H9 (cell line): ENCODE measurements at regions not wholly inside any gene's neighbourhood (a gene's known extent, or its start where the extent isn't known, plus 50 kb on each side); places are given as distances from the start of the nearest gene placed in this dataset.

Experiments used
- DNase-seq: peaks from one replicate; pipeline ENCODE4 v3.0.0-alpha.2; 2017
- H2AFZ ChIP-seq: one replicate; pipeline ENCODE4 v1.6.1; 2013; ENCODE audit warnings: mild to moderate bottlenecking, low read length, control low read depth, moderate library complexity
- H2AK5ac ChIP-seq: 2 replicates; pipeline ENCODE4 v1.6.1; 2013; ENCODE audit warnings: low read length, control low read depth, mixed read lengths; ENCODE audit not compliant: insufficient read length
- H2BK120ac ChIP-seq: one replicate; pipeline ENCODE4 v1.6.1; 2013; ENCODE audit warnings: low read depth, mild to moderate bottlenecking, low read length, control low read depth, inconsistent platforms; ENCODE audit not compliant: poor library complexity, severe bottlenecking
- H2BK12ac ChIP-seq: 2 replicates; pipeline ENCODE4 v1.6.1; 2013; ENCODE audit warnings: low read length, control low read depth, mixed read lengths, low read depth; ENCODE audit not compliant: insufficient read length
- H2BK15ac ChIP-seq: 2 replicates; pipeline ENCODE4 v1.6.1; 2013; ENCODE audit warnings: low read depth, low read length, control low read depth
- H2BK20ac ChIP-seq: one replicate; pipeline ENCODE4 v1.6.1; 2013; ENCODE audit warnings: low read depth, mild to moderate bottlenecking, low read length, control low read depth, inconsistent platforms; ENCODE audit not compliant: poor library complexity, severe bottlenecking
- H2BK5ac ChIP-seq: 2 replicates; pipeline ENCODE4 v1.6.1; 2013; ENCODE audit warnings: low read length, control low read depth, mixed read lengths; ENCODE audit not compliant: insufficient read length
- H3K14ac ChIP-seq: 2 replicates; pipeline ENCODE4 v1.6.1; 2013; ENCODE audit warnings: low read length, control low read depth; ENCODE audit not compliant: insufficient read depth
- H3K18ac ChIP-seq: 2 replicates; pipeline ENCODE4 v1.6.1; 2013; ENCODE audit warnings: low read depth, mild to moderate bottlenecking, mixed read lengths, low read length, control low read depth; ENCODE audit not compliant: insufficient read length
- H3K23ac ChIP-seq: 2 replicates; pipeline ENCODE4 v1.6.1; 2013; ENCODE audit warnings: low read length, control low read depth, mixed read lengths, low read depth; ENCODE audit not compliant: insufficient read length
- H3K23me2 ChIP-seq: 2 replicates; pipeline ENCODE4 v1.6.1; 2013; ENCODE audit warnings: low read depth, mild to moderate bottlenecking, mixed read lengths, low read length, control low read depth; ENCODE audit not compliant: insufficient read length, poor library complexity, severe bottlenecking
- H3K27ac ChIP-seq: 2 replicates; pipeline ENCODE4 v1.5.1; 2013; ENCODE audit warnings: low read length, control low read depth, mixed read lengths, low read depth; ENCODE audit not compliant: insufficient read length
- H3K27me3 ChIP-seq: 2 replicates; pipeline ENCODE4 v1.6.1; 2013; ENCODE audit warnings: low read length, control low read depth, inconsistent platforms; ENCODE audit not compliant: insufficient read depth
- H3K4ac ChIP-seq: 2 replicates; pipeline ENCODE4 v1.6.1; 2013; ENCODE audit warnings: low read depth, mild to moderate bottlenecking, control low read depth, inconsistent platforms, low read length, moderate library complexity
- H3K4me1 ChIP-seq: 2 replicates; pipeline ENCODE4 v1.6.1; 2013; ENCODE audit warnings: low read length, control low read depth, inconsistent platforms; ENCODE audit not compliant: insufficient read depth
- H3K4me2 ChIP-seq: 2 replicates; pipeline ENCODE4 v1.6.1; 2013; ENCODE audit warnings: low read length, control low read depth, mixed read lengths; ENCODE audit not compliant: insufficient read length, insufficient read depth
- H3K56ac ChIP-seq: 2 replicates; pipeline ENCODE4 v1.6.1; 2013; ENCODE audit warnings: low read depth, mild to moderate bottlenecking, mixed read lengths, low read length, control low read depth; ENCODE audit not compliant: insufficient read length
- H3K79me1 ChIP-seq: 2 replicates; pipeline ENCODE4 v1.6.1; 2013; ENCODE audit warnings: low read depth, mild to moderate bottlenecking, moderate library complexity, low read length, control low read depth, inconsistent platforms; ENCODE audit not compliant: insufficient read depth, poor library complexity, severe bottlenecking
- H3K79me2 ChIP-seq: 2 replicates; pipeline ENCODE4 v1.6.1; 2013; ENCODE audit warnings: low read length, control low read depth, inconsistent platforms; ENCODE audit not compliant: insufficient read depth
- H3K9ac ChIP-seq: 2 replicates; pipeline ENCODE4 v1.6.1; 2013; ENCODE audit warnings: low read length, control low read depth, mixed read lengths; ENCODE audit not compliant: insufficient read length; ENCODE audit errors: extremely low read depth
- H3K9me3 ChIP-seq: one replicate; pipeline ENCODE4 v1.6.1; 2013; ENCODE audit warnings: low read depth, low read length, inconsistent platforms; ENCODE audit not compliant: control insufficient read depth
- H3T11ph ChIP-seq: one replicate; pipeline ENCODE4 v1.6.1; 2013; ENCODE audit warnings: mild to moderate bottlenecking, low read length, control low read depth, inconsistent platforms
- H4K20me1 ChIP-seq: one replicate; pipeline ENCODE4 v1.6.1; 2013; ENCODE audit not compliant: control insufficient read depth, insufficient read length, insufficient read depth
- H4K5ac ChIP-seq: 2 replicates; pipeline ENCODE4 v1.6.1; 2013; ENCODE audit warnings: low read depth, mild to moderate bottlenecking, mixed read lengths, low read length, control low read depth; ENCODE audit not compliant: insufficient read length
- H4K8ac ChIP-seq: replicated peaks from 2 replicates; pipeline ENCODE4 v1.6.1; 2013; ENCODE audit warnings: low read length, control low read depth, mixed read lengths, low read depth; ENCODE audit not compliant: insufficient read length
- H4K91ac ChIP-seq: 2 replicates; pipeline ENCODE4 v1.6.1; 2013; ENCODE audit warnings: low read depth, mild to moderate bottlenecking, moderate library complexity, mixed read lengths, low read length, control low read depth; ENCODE audit not compliant: insufficient read length
- H3K27ac Mint-ChIP-seq, 3 experiments: 2 replicates in 2 of 3; 3 replicates in 1 of 3; pipeline ENCODE4 v1.8.0; 2020 to 2021; ENCODE audit warnings: mixed read lengths in 3 of 3, mild to moderate bottlenecking in 1 of 3, moderate library complexity in 1 of 3
- H3K27me3 Mint-ChIP-seq: 2 replicates; pipeline ENCODE4 v1.8.0; 2021; ENCODE audit warnings: low read depth, mild to moderate bottlenecking, moderate library complexity, mixed read lengths
- H3K36me3 Mint-ChIP-seq, 3 experiments: 2 replicates in 2 of 3; 3 replicates in 1 of 3; pipeline ENCODE4 v1.8.0; 2020 to 2021; ENCODE audit warnings: low read depth in 3 of 3, mixed read lengths in 3 of 3; ENCODE audit not compliant: insufficient read depth in 1 of 3
- H3K4me1 Mint-ChIP-seq, 2 experiments: 2 replicates each; pipeline ENCODE4 v1.8.0; 2020; ENCODE audit warnings: mixed read lengths in 2 of 2
- H3K4me3 Mint-ChIP-seq, 2 experiments: 2 replicates in 1 of 2; 3 replicates in 1 of 2; pipeline ENCODE4 v1.8.0; 2020 to 2021; ENCODE audit warnings: mild to moderate bottlenecking in 2 of 2, mixed read lengths in 2 of 2, moderate library complexity in 1 of 2
- H3K9me3 Mint-ChIP-seq, 2 experiments: 2 replicates in 1 of 2; 3 replicates in 1 of 2; pipeline ENCODE4 v1.8.0; 2020; ENCODE audit warnings: mild to moderate bottlenecking in 2 of 2, mixed read lengths in 2 of 2, moderate library complexity in 1 of 2
- WGBS: extraction: QIAGEN DNeasy Blood & Tissue Kit; methylation state at CpG from one replicate; pipeline ENCODE4 v1.1.7; 2013; ENCODE audit warnings: missing lambda C conversion rate, low lambda C conversion rate, mixed read lengths; ENCODE audit not compliant: insufficient read length; ENCODE audit errors: extremely low coverage; 5-methylcytosine and 5-hydroxymethylcytosine counted together
- TF ChIP-seq, protein P1 (sequence below): fragments of 200-600 bp; sonication (generic); conservative IDR thresholded peaks from 3 replicates; pipeline ENCODE4 v1.8.0; 2021; ENCODE audit warnings: antibody characterized with exemption, mild to moderate bottlenecking

- Histone ChIP-seq H3K4ac (no peak overlapping the region), H4K91ac (no peak overlapping the region), H3K18ac (no peak overlapping the region), H3K14ac (no peak overlapping the region), H3K9ac (no peak overlapping the region), H3K4me2 (no peak overlapping the region), H3K56ac (no peak overlapping the region), H2BK20ac (no peak overlapping the region), H3K9me3 (no peaks in the 10 kb centered on the region), H3K4me1 (no peaks in the 10 kb centered on the region), H3K23me2 (no peaks in the 10 kb centered on the region), H3K27me3 (no peaks in the 10 kb centered on the region; the same call in 1 of the 2 replicates), H3K27ac (no peak overlapping the region), H2AFZ (no peak overlapping the region), H2BK120ac (no peak overlapping the region), H4K5ac (no peak overlapping the region), H3K23ac (no peak overlapping the region), H2BK15ac (no peak overlapping the region), H4K20me1 (no peaks in the 10 kb centered on the region), H4K8ac (no peak overlapping the region), H2BK12ac (no peak overlapping the region), H3K79me2 (no peaks in the 10 kb centered on the region), H2AK5ac (no peak overlapping the region), H3T11ph (no peak overlapping the region), H2BK5ac (no peak overlapping the region), H3K79me1 (no peaks in the 10 kb centered on the region)
- Mint-ChIP-seq H3K4me3 (no peak overlapping the region), H3K9me3 (no peaks in the 10 kb centered on the region), H3K4me1 (peaks cover 13 to 16% of the 10 kb centered on the region in 2 experiments), H3K36me3 (no peaks in the 10 kb centered on the region), H3K27me3 (peaks cover 9% of the 10 kb centered on the region), H3K27ac (no peak overlapping the region)
- DNase-seq: no peak
- TF ChIP-seq, protein P1, sequence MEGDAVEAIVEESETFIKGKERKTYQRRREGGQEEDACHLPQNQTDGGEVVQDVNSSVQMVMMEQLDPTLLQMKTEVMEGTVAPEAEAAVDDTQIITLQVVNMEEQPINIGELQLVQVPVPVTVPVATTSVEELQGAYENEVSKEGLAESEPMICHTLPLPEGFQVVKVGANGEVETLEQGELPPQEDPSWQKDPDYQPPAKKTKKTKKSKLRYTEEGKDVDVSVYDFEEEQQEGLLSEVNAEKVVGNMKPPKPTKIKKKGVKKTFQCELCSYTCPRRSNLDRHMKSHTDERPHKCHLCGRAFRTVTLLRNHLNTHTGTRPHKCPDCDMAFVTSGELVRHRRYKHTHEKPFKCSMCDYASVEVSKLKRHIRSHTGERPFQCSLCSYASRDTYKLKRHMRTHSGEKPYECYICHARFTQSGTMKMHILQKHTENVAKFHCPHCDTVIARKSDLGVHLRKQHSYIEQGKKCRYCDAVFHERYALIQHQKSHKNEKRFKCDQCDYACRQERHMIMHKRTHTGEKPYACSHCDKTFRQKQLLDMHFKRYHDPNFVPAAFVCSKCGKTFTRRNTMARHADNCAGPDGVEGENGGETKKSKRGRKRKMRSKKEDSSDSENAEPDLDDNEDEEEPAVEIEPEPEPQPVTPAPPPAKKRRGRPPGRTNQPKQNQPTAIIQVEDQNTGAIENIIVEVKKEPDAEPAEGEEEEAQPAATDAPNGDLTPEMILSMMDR: no peak
- WGBS: no CpG with 5 or more reads among the region's 2 CpGs
These were observed 83.4 kb upstream of the ABCD3 start for GRCh38 chr1:94334764-94335163.
